GM12878 (cell line): ENCODE measurements at regions not wholly inside any gene's neighbourhood (a gene's known extent, or its start where the extent isn't known, plus 50 kb on each side); places are given as distances from the start of the nearest gene placed in this dataset.

Source experiments
- CREB1 ChIP-seq: IDR thresholded peaks from 2 replicates; pipeline ENCODE4 v1.6.1; 2012; ENCODE audit warnings: low read depth, mild to moderate bottlenecking, inconsistent platforms
- ESRRA ChIP-seq: IDR thresholded peaks from 2 replicates; pipeline ENCODE4 v1.6.1; 2012; ENCODE audit warnings: mild to moderate bottlenecking, low read length, improper control_type of control experiment
- EZH2 ChIP-seq: IDR thresholded peaks from 2 replicates; pipeline ENCODE4 v1.6.1; 2012; ENCODE audit warnings: low read depth, mild to moderate bottlenecking, control low read depth, inconsistent platforms, low read length, borderline replicate concordance; ENCODE audit not compliant: control insufficient read depth
- GABPA ChIP-seq: IDR thresholded peaks from 2 replicates; pipeline ENCODE4 v1.6.1; 2014; ENCODE audit warnings: antibody characterized with exemption, low read depth, mild to moderate bottlenecking, inconsistent platforms
- JUND ChIP-seq: IDR thresholded peaks from 2 replicates; pipeline ENCODE4 v1.6.1; 2012; ENCODE audit warnings: low read depth, mild to moderate bottlenecking, low read length, improper control_type of control experiment, moderate library complexity
- POLR2A ChIP-seq: IDR thresholded peaks from 2 replicates; pipeline ENCODE4 v1.6.1; 2011; ENCODE audit warnings: low read depth, mild to moderate bottlenecking, low read length
- RAD51 ChIP-seq: fragments of 450-650 bp; IDR thresholded peaks from 2 replicates; pipeline ENCODE4 v1.6.1; 2016; ENCODE audit warnings: moderate library complexity, mild to moderate bottlenecking, inconsistent platforms
- SP1 ChIP-seq: IDR thresholded peaks from one replicate; pipeline ENCODE4 v1.6.1; 2011; ENCODE audit warnings: low read depth, low read length
- TCF7 ChIP-seq: IDR thresholded peaks from 2 replicates; pipeline ENCODE4 v1.6.1; 2014; ENCODE audit warnings: antibody characterized with exemption, borderline replicate concordance
- ZBTB11 ChIP-seq: fragments of 450-650 bp; formaldehyde crosslinking; IDR thresholded peaks from 2 replicates; pipeline ENCODE4 v1.5.0; 2022; ENCODE audit warnings: mild to moderate bottlenecking, missing genetic modification characterization
- ZNF384 ChIP-seq: IDR thresholded peaks from 2 replicates; pipeline ENCODE4 v1.6.1; 2012; ENCODE audit warnings: low read depth, mild to moderate bottlenecking, low read length, improper control_type of control experiment, borderline replicate concordance
- TF ChIP-seq, protein P1 (sequence below), 3 experiments: IDR thresholded peaks in 2 of 3; conservative IDR thresholded peaks in 1 of 3; 2 replicates each; pipeline ENCODE4 v1.5.1; 2011; ENCODE audit warnings: low read depth in 3 of 3, low read length in 3 of 3, mild to moderate bottlenecking in 3 of 3, control low read depth in 2 of 3, moderate library complexity in 2 of 3, inconsistent platforms in 1 of 3, mixed read lengths in 1 of 3; ENCODE audit not compliant: control insufficient read depth in 2 of 3, insufficient read depth in 1 of 3; ENCODE audit errors: extremely low read depth in 1 of 3
- TF ChIP-seq, protein P2 (sequence below): IDR thresholded peaks from 2 replicates; pipeline ENCODE4 v1.6.1; 2011; ENCODE audit warnings: low read depth, low read length, improper control_type of control experiment, borderline replicate concordance

GRCh38 chr14:101254805-101255764, 306.2 kb upstream of the DIO3 start:
- TF ChIP-seq, protein P1, sequence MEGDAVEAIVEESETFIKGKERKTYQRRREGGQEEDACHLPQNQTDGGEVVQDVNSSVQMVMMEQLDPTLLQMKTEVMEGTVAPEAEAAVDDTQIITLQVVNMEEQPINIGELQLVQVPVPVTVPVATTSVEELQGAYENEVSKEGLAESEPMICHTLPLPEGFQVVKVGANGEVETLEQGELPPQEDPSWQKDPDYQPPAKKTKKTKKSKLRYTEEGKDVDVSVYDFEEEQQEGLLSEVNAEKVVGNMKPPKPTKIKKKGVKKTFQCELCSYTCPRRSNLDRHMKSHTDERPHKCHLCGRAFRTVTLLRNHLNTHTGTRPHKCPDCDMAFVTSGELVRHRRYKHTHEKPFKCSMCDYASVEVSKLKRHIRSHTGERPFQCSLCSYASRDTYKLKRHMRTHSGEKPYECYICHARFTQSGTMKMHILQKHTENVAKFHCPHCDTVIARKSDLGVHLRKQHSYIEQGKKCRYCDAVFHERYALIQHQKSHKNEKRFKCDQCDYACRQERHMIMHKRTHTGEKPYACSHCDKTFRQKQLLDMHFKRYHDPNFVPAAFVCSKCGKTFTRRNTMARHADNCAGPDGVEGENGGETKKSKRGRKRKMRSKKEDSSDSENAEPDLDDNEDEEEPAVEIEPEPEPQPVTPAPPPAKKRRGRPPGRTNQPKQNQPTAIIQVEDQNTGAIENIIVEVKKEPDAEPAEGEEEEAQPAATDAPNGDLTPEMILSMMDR (IDR thresholded peaks at IDR 0.05 in 2 of 3, conservative IDR thresholded peaks at IDR 0.05 in 1 of 3; ENCODE audit: control insufficient read depth in 2 of 3, extremely low read depth in 1 of 3, insufficient read depth in 1 of 3, low read depth in 3 of 3, low read length in 3 of 3) = no peak
- no peak for TF ChIP-seq ESRRA
- TF ChIP-seq RAD51 = no peak
- TF ChIP-seq, protein P2, sequence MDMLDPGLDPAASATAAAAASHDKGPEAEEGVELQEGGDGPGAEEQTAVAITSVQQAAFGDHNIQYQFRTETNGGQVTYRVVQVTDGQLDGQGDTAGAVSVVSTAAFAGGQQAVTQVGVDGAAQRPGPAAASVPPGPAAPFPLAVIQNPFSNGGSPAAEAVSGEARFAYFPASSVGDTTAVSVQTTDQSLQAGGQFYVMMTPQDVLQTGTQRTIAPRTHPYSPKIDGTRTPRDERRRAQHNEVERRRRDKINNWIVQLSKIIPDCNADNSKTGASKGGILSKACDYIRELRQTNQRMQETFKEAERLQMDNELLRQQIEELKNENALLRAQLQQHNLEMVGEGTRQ = no peak
- TF ChIP-seq POLR2A = no peak
- TF ChIP-seq ZNF384 = no peak
- TF ChIP-seq ZBTB11 (CRISPR knock-in tag) = no peak
- no peak for TF ChIP-seq CREB1
- no peak for TF ChIP-seq TCF7
- TF ChIP-seq GABPA = no peak
- no peak for TF ChIP-seq JUND
- no peak for TF ChIP-seq SP1
- no peak for TF ChIP-seq EZH2
